Stimulated activated CD4-positive, alpha-beta T cell treated with anti-CD3 and anti-CD28 coated beads, Interleukin-2, amount 100 ng/mL, for 48 hours (primary cell): ENCODE measurements at regions not wholly inside any gene's neighbourhood (a gene's known extent, or its start where the extent isn't known, plus 50 kb on each side); places are given as distances from the start of the nearest gene placed in this dataset.

Experiments
- DNase-seq, 2 donors: peaks; one replicate each; pipeline ENCODE4 v3.0.0-alpha.2; 2020

- no peak for DNase-seq
Observed at GRCh38 chr2:11050565-11050964, 104.7 kb upstream of the SLC66A3 start.

GRCh38 chr2:11051280-11051679 is 104.0 kb upstream of the SLC66A3 start:
- no peak for DNase-seq

- DNase-seq: no peak
Observed at GRCh38 chr2:11053546-11053945, 101.7 kb upstream of the SLC66A3 start.

- DNase-seq: no peak
Observed at GRCh38 chr2:11054783-11055678, 100.2 kb upstream of the SLC66A3 start.

DNA sequence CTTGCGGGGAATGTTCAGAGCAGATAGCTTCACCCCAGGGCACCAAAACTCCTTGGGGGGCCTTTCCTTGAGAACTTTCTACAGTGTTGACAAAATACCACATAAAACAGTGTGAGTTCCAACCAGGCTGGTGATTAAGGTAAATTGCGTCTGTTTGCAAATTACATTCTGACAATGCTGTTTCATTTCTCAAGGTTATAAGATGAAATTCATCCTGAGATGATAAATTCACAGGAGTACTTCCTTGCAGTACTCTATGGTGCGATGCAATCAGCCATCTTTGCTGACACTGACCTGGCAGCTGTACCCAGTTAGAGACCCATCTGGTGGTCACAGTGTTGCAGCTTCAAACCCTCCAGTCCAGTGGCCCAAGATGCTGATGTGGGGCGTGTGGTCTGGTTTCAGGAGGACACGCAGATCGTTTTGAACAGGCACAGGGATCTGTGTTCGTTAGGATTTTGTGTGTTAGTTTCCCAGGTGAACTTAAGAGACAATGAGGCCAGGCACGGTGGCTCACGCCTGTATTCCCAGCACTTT is 99.5 kb upstream of the SLC66A3 start:
- no peak for DNase-seq

DNA sequence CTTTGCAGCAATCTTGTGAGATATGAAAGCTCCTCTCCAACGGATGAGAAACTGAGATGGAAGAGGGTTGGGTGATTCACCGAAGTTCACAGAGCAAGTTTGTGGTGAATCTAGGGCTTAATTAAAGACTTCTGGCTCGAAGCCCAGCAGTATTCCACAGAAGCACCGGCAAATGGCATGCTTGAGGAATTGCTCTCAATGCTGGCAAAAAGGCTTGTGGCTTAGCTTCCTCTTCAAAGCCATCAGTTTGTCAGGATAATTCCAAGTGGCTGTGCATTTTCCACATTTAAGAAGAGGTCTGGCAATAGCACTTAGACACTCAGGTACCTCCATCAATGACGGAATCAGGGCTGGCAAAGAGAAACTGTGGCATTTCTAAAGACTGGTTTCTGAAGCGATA is 98.7 kb upstream of the SLC66A3 start:
- no peak for DNase-seq

- no peak for DNase-seq
Observed at GRCh38 chr2:11057031-11057430, 98.2 kb upstream of the SLC66A3 start.

GRCh38 chr2:11058129-11058528 is 97.1 kb upstream of the SLC66A3 start:
- DNase-seq: no peak

- DNase-seq: no peak
Observed at GRCh38 chr2:11060376-11061169, 94.7 kb upstream of the SLC66A3 start.

GRCh38 chr2:11065833-11066485 is 89.3 kb upstream of the SLC66A3 start:
- DNase-seq: no peak

GRCh38 chr2:11067221-11068078 is 87.8 kb upstream of the SLC66A3 start:
- no peak for DNase-seq

DNA sequence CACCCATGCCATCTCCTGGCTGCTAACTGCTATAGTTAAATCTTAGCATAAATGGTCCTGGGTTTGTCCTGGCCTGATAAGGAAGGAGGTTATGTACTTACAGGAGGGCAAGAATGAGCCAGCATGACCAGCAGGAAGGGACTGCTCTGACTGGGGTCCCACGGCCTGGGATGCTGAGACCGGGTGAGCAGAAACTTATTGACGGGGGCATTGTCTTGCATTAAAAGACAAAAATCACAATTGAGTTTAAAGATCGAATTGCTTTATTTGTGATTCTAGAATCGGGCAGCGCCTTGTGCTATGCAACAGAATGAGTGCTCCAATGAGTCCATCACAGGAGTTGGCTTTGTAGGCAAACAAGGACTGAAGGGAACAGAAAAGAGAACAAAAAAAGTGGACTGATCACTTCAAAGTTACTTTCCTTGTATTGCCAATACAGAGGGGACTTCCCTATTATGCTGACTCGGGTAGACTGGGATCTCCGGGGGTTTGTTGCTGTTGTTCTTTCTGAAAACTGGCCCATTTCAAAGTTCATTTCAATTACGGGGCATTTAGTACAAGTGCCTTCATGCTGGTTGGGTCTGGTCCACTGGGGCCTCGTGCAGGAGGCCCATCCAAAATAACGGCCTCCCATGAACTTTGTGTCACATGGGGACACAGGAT is 87.1 kb upstream of the SLC66A3 start:
- no peak for DNase-seq

DNA sequence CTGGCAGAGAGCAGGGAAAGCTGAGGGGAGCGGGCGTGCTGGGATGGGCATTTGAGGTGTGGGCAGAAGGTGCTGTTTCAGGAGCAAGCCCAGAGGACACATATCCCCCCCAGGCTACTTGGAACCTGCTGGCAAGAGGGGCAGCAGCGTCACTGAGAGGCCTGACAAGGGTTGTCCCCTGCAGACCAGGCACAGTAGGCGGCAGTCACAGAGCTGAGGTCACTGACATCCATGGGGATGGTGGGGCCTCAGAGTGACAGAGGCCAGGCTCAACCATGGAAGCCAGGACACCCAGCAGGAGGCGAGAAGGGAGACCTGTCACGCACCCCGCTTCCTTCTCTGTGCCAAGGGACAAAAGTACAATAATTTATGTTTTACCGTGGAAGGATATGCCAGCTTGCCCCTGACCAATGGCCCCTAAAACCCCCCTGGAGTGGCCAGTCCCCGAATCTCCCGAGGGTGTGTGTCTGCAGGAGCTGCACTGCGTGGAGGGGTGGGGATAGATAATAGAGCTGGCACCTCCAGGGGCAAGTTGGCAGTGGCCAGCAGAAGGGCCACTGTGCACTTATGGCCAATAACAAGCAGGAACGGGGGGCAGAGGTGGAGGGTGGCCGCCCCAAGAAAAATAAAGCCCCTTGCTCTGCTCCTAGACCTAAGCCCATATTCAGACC is 86.3 kb upstream of the SLC66A3 start:
- no peak for DNase-seq

- no peak for DNase-seq
Observed at GRCh38 chr2:11069566-11070185, 85.6 kb upstream of the SLC66A3 start.

DNA sequence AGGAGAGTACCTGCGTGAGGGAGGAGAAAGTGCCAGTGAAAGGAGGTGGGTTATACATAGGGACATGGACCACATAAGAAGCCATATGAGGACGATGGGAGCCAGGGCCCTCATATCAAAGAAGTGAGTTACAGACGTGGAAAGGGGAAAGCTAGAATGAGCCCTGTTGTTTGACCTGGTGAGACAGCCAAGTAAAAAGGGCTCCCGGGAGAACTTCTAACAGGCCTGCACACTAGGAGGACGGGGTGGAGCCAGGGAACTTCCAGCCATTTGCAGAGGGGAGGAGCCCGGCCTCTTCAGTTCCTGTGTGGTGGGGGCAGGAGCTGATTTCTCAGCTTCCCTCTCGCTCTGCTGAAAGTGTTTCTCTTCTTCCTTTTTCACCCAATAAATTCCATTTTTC is 84.1 kb upstream of the SLC66A3 start:
- DNase-seq: no peak

DNA sequence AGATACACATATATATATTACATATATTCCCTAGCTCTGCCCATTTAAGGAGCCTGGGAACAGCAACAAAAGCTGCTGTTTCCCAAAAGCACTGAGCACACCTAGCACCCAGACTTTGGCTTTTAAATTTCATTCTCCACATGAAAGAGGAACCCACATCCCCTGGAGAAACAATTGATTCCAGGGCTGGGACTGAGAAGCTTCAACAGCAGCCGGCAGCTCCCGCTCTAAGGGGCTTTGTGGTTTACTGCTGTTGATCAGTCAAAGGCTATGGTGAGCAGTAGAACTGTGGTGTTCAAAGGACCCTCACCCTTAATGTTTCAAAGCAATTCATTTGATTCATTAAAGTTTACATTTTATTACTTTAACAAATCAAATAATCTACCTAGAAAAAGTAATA is 83.3 kb upstream of the SLC66A3 start:
- no peak for DNase-seq

- no peak for DNase-seq
Observed at GRCh38 chr2:11072550-11072949, 82.7 kb upstream of the SLC66A3 start.

- peak in 1 of 2 donors; percentile 16 for DNase-seq
Observed at GRCh38 chr2:11073251-11073650, 82.0 kb upstream of the SLC66A3 start.

GRCh38 chr2:11073776-11074175 is 81.5 kb upstream of the SLC66A3 start:
- DNase-seq: no peak

DNA sequence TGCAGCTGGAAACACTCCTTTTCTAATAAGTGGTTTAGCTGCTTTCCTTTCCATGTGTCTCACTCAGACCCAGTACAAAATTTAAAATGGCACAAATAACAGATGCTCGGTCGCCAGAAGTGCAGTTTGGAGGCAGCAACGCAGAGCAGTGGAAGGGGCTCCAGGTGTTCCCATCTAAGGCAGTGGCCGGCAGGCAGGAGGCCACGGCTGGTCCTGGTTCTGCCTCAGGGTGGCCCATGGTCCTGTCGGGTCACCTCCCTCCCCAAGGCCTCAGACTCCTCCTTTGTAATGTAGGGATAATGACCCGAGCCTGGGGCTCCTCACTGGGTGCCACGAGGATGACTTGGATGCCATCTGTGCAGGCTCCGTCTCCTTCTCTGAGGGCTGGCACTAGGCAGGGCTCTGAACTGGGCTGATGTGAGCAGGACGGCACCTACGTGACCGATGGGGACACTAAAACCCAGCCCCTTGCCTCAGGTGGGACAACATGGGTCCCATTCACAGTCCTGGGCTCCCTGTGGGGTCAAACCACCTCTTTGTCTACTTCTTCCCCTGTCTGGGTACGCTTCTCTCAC is 80.9 kb upstream of the SLC66A3 start:
- no peak for DNase-seq
